Testis (tissue), 2 donors: ENCODE measurements at regions not wholly inside any gene's neighbourhood (a gene's known extent, or its start where the extent isn't known, plus 50 kb on each side); places are given as distances from the start of the nearest gene placed in this dataset.

Experiments
- CTCF ChIP-seq, 3 experiments: fragments of 450-650 bp in 2 of 3; fragments of 200-600 bp in 1 of 3; sonication (generic) in 1 of 3; IDR thresholded peaks; one replicate each; pipeline ENCODE4 v1.5.1; 2016 to 2019; ENCODE audit warnings: antibody characterized with exemption in 3 of 3, mild to moderate bottlenecking in 2 of 3, moderate library complexity in 1 of 3
- POLR2A ChIP-seq: fragments of 450-650 bp; IDR thresholded peaks from one replicate; pipeline ENCODE4 v1.6.1; 2017; ENCODE audit warnings: antibody characterized with exemption, mild to moderate bottlenecking, moderate library complexity

- TF ChIP-seq CTCF (IDR thresholded peaks at IDR 0.05) (no peak), POLR2A (no peak)
Measured at GRCh38 chr12:61397668-61398067, 862.5 kb upstream of the USP15 start.
